Duodenal mucosa (tissue), 2 donors: ENCODE measurements at regions not wholly inside any gene's neighbourhood (a gene's known extent, or its start where the extent isn't known, plus 50 kb on each side); places are given as distances from the start of the nearest gene placed in this dataset.
"Not testable (repeated sequence)": the region's sequence is repeated elsewhere in the genome, so short reads cannot be mapped to it uniquely, and the experiment has no call there.

Experiments used
- H3K27ac ChIP-seq: one replicate; pipeline ENCODE4 v1.7.0; 2013; ENCODE audit warnings: low read depth, low read length
- H3K27me3 ChIP-seq, 2 donors: one replicate each; pipeline ENCODE4 v1.7.0; 2013; ENCODE audit warnings: low read length in 2 of 2, control low read depth in 1 of 2; ENCODE audit not compliant: insufficient read depth in 2 of 2, control insufficient read depth in 1 of 2
- H3K36me3 ChIP-seq, 2 donors: one replicate each; pipeline ENCODE4 v1.7.0; 2013; ENCODE audit warnings: low read length in 2 of 2, control low read depth in 1 of 2; ENCODE audit not compliant: insufficient read depth in 2 of 2, control insufficient read depth in 1 of 2
- H3K4me1 ChIP-seq, 2 donors: one replicate each; pipeline ENCODE4 v1.7.0; 2013; ENCODE audit warnings: low read length in 2 of 2, control low read depth in 1 of 2; ENCODE audit not compliant: insufficient read depth in 2 of 2, control insufficient read depth in 1 of 2
- H3K4me3 ChIP-seq, 2 donors: one replicate each; pipeline ENCODE4 v1.7.0; 2013; ENCODE audit warnings: low read length in 2 of 2, low read depth in 1 of 2
- H3K9ac ChIP-seq, 2 donors: one replicate each; pipeline ENCODE4 v1.7.0; 2013; ENCODE audit warnings: low read length in 2 of 2, low read depth in 1 of 2
- H3K9me3 ChIP-seq, 2 donors: one replicate each; pipeline ENCODE4 v1.7.0; 2013; ENCODE audit warnings: low read length in 2 of 2, control low read depth in 1 of 2; ENCODE audit not compliant: control insufficient read depth in 1 of 2

DNA sequence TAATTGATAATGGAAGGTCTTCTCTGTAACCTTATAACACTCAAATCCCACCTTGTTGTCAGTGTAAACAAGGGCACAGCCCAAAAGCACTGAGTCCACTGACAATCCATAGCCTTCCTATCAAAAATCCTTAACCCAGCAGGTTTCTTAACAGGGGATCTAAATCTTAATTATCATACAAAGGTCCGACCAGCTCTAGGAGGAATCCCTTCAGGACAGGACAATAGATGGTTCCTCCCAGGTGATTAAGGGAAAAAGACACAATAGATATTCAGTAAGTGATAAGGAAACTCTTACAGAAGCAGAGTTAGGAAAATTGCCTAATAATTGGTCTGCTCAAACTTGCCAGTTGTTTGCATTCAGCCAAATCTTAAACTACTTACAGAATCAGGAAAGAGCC, 951.9 kb upstream of the CTNND2 start:
- not testable (repeated sequence) for H3K27me3 ChIP-seq, H3K4me3 ChIP-seq, H3K9me3 ChIP-seq, H3K4me1 ChIP-seq, H3K9ac ChIP-seq, H3K36me3 ChIP-seq, H3K27ac ChIP-seq

DNA sequence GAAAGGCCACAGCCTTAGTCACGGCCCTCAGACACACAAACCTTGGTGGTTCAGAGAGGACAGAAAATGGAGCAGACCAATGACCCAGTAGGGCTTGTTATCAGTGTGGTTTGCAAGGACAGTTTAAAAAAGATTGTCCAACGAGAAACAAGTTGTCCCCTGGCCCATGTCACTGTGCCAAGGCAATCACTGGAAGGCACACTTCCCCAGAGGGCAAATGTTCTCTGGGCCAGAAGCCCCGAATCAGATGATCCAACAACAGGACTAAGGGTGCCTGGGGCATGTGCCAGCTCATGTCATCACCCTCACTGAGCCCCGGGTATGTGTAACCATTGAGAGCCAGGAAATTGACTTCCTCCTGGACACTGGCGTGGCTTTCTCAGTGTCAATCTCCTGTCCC, 950.1 kb upstream of the CTNND2 start:
- H3K27ac ChIP-seq, result no peak overlapping the region
- no peaks in the 10 kb centered on the region for H3K4me1 ChIP-seq
- no peak overlapping the region for H3K4me3 ChIP-seq
- peaks cover 0 to 11% of the 10 kb centered on the region in 2 donors for H3K9me3 ChIP-seq
- H3K27me3 ChIP-seq, result no peaks in the 10 kb centered on the region
- H3K36me3 ChIP-seq, result no peaks in the 10 kb centered on the region
- no peak overlapping the region for H3K9ac ChIP-seq

DNA sequence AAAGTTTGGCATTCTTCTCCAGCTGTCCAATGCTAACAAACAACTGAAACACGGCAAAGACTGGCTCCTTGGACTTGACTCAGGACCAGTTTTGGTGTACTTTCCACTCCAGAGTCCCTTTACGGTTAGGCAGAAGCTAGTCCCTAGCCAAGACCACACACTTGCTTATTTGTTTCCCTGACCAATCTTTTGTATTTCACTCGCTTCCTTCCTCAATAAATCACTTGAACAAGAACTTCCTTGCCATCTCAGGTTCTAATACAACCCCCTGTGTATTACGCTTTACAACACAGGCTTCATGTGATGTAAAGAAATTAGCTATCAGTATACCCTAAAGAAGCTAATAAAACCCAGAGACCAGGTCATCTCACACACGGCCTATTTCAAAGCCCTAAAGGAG, 947.5 kb upstream of the CTNND2 start:
- no peaks in the 10 kb centered on the region for H3K36me3 ChIP-seq
- no peak overlapping the region for H3K27ac ChIP-seq
- H3K4me3 ChIP-seq, result no peak overlapping the region
- H3K9me3 ChIP-seq, result peaks cover 0 to 11% of the 10 kb centered on the region in 2 donors
- no peak overlapping the region for H3K9ac ChIP-seq
- H3K4me1 ChIP-seq, result no peaks in the 10 kb centered on the region
- no peaks in the 10 kb centered on the region for H3K27me3 ChIP-seq

GRCh38 chr5:12848709-12849108, 944.5 kb upstream of the CTNND2 start:
- H3K4me3 ChIP-seq, result no peak overlapping the region

GRCh38 chr5:12845549-12846159, 941.4 kb upstream of the CTNND2 start:
- Histone ChIP-seq H3K9me3 (peaks cover 4 to 7% of the 10 kb centered on the region in 2 donors), H3K4me1 (no peaks in the 10 kb centered on the region), H3K27me3 (no peaks in the 10 kb centered on the region), H3K27ac (no peak overlapping the region), H3K4me3 (no peak overlapping the region), H3K9ac (no peak overlapping the region), H3K36me3 (no peaks in the 10 kb centered on the region)

More at GRCh38 chr5:12848709-12849108, 944.5 kb upstream of the CTNND2 start:
- H3K9me3 ChIP-seq, result peaks cover 0 to 11% of the 10 kb centered on the region in 2 donors
- H3K9ac ChIP-seq, result no peak overlapping the region
- no peaks in the 10 kb centered on the region for H3K27me3 ChIP-seq
- no peak overlapping the region for H3K27ac ChIP-seq
- H3K36me3 ChIP-seq, result no peaks in the 10 kb centered on the region
- H3K4me1 ChIP-seq, result no peaks in the 10 kb centered on the region

DNA sequence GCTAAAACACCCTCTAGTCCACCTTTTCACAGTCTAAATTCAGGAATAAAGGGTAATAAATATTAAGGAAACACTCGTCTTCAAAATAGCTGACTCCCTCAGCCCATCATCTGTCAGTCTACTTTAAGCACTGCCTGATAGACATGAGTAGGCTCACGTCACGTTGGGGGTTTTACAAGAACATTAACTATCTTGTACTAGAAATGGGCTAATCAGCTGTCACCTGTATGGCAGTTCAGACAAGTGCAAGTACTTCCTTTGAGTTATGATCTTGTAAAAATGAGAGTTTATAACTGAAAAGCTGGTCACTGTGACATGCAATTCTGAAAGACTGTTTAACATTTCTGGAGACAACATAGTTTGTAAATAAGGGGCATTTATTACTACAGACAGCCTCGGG, 936.7 kb upstream of the CTNND2 start:
- H3K9ac ChIP-seq, result no peak overlapping the region
- no peak overlapping the region for H3K27ac ChIP-seq
- H3K4me3 ChIP-seq, result no peak overlapping the region
- H3K36me3 ChIP-seq, result no peaks in the 10 kb centered on the region
- no peaks in the 10 kb centered on the region for H3K4me1 ChIP-seq
- peaks cover 4 to 7% of the 10 kb centered on the region in 2 donors for H3K9me3 ChIP-seq
- H3K27me3 ChIP-seq, result no peaks in the 10 kb centered on the region

DNA sequence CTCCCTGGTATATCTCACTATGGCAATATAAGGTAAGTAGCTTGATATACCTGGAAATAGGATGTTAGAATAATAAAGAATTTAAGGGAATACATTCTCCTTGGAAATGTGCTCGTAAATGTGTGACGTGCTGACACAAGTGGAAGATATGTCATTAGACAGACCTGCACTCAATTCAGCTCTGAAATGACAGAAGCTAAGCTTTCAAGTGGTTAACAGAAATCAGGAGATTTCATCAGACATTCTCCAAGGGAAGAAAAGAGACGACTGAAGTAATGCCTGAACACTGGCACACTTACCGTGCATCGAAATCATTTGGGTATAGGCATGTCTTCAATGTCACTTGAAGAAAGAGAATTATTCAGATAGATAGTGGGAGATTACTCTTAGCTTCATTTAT, 933.3 kb upstream of the CTNND2 start:
- H3K4me1 ChIP-seq, result no peaks in the 10 kb centered on the region
- H3K4me3 ChIP-seq, result no peak overlapping the region
- H3K27me3 ChIP-seq, result no peaks in the 10 kb centered on the region
- no peak overlapping the region for H3K9ac ChIP-seq
- H3K36me3 ChIP-seq, result no peaks in the 10 kb centered on the region
- H3K27ac ChIP-seq, result no peak overlapping the region
- peaks cover 2 to 7% of the 10 kb centered on the region in 2 donors for H3K9me3 ChIP-seq

GRCh38 chr5:12825163-12825562, 920.9 kb upstream of the CTNND2 start:
- H3K36me3 ChIP-seq, result no peaks in the 10 kb centered on the region
- peaks cover 7 to 17% of the 10 kb centered on the region in 2 donors for H3K9me3 ChIP-seq
- H3K9ac ChIP-seq, result no peak overlapping the region
- H3K4me3 ChIP-seq, result no peak overlapping the region
- H3K4me1 ChIP-seq, result no peaks in the 10 kb centered on the region
- no peaks in the 10 kb centered on the region for H3K27me3 ChIP-seq
- no peak overlapping the region for H3K27ac ChIP-seq

GRCh38 chr5:12805165-12805698, 901.0 kb upstream of the CTNND2 start:
- Histone ChIP-seq H3K4me1 (no peaks in the 10 kb centered on the region), H3K4me3 (no peak overlapping the region), H3K36me3 (no peaks in the 10 kb centered on the region), H3K27me3 (no peaks in the 10 kb centered on the region), H3K9ac (no peak overlapping the region), H3K27ac (no peak overlapping the region), H3K9me3 (no peaks in the 10 kb centered on the region)

GRCh38 chr5:12799165-12799564, 894.9 kb upstream of the CTNND2 start:
- H3K27ac ChIP-seq, result no peak overlapping the region
- H3K9ac ChIP-seq, result no peak overlapping the region
- peaks cover 12 to 13% of the 10 kb centered on the region in 2 donors for H3K9me3 ChIP-seq

More at GRCh38 chr5:12799165-12799564, 894.9 kb upstream of the CTNND2 start:
- no peaks in the 10 kb centered on the region for H3K36me3 ChIP-seq
- H3K27me3 ChIP-seq, result no peaks in the 10 kb centered on the region
- no peaks in the 10 kb centered on the region for H3K4me1 ChIP-seq
- no peak overlapping the region for H3K4me3 ChIP-seq
